Activated T-cell treated with anti-CD3 and anti-CD28 coated beads, Interleukin-2, amount 50 U/mL, for 1 hour (primary cell): ENCODE measurements at regions not wholly inside any gene's neighbourhood (a gene's known extent, or its start where the extent isn't known, plus 50 kb on each side); places are given as distances from the start of the nearest gene placed in this dataset.

Source experiments
- DNase-seq: peaks from one replicate; pipeline ENCODE4 v3.0.0-alpha.2; 2020

DNA sequence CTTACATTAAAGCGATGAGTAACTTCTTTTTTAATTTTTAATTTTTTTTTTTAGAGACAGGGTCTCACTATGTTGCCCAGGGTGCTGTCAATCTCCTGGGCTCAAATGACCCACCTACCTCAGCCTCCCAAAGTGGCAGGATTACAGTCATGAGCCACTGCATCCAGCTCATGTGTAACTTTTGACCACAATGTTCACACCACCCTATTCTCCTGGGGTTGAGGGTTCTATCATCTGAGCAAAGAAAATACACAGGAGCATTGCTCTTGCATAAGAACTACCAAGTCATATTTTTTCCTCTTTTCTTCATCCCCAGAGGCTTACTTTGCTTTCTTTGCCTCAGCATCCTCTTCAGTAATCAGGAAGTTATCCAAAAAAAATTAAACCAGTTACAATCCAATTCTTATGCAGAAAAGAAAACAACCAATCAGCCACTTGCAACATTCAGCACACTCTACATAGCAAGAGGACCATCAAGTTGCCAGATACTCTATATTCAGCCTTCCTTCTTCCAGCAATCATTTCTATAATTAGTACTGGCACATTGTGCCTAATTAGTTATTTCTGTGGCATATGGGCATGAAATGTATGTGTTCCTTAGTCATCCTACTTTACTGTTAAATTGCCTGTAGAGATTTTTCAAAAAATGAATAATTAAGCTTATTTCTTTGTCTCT is 345.6 kb downstream of the AKAIN1 start:
- DNase-seq = no peak

DNA sequence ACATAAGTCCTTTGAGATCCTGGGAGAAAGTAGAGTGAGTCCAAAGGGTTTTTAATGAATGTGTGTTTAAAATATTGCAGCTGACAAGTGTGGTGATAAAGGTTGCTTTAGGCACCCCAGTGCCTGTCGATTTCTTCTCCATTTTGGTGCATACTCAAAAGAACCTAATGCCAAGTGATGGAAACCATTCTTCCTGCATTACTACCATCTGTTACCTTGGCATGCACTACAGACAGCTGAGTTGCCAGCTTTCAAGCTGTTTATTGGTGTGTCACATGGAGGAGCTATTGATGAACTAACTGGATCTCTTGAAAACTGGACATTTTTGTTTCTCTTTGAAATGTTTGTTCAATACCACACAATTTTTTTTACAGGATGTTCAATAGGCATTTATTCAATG is 350.0 kb downstream of the AKAIN1 start:
- no peak for DNase-seq

DNA sequence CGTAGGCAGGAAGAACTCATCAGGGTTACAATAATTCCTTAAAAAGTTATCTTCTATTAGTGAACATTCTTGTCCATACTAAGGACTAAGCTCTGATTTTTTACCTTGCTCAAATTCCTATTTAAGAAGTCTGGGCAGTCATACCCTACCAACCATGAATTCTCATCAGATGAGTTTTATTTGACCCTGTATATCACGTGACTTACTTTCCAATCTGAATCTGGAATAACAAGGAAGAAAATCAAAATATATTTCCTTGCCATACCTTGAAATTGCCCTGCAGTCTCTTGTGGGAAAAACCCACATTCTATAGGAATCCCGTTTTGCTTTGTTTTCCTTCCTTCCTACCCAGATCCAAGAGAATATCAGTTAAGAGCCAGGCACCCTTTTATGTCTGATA is 352.7 kb downstream of the AKAIN1 start:
- DNase-seq = no peak

GRCh38 chr18:4843771-4844170 is 353.3 kb downstream of the AKAIN1 start:
- DNase-seq = no peak

- no peak for DNase-seq
These were observed 354.3 kb downstream of the AKAIN1 start for GRCh38 chr18:4842751-4843150.

DNA sequence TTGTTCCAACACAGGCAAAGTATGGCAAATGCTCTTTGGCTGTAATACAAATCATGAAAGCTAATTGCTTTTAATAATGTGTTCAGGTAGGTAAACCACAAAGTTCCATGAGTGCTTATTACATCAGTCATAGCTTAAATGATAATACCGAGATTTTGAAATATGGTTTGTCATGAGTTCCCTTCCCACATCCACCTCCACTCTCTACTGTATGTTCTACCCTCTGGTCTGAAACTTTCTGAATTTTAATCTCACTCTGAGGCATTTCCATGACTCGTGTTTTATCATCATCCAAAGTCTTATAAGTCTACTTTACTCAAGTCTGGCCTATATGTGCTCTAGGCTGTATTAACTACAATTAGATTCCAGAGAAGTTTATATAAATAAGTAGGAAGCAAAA is 354.8 kb downstream of the AKAIN1 start:
- no peak for DNase-seq

DNA sequence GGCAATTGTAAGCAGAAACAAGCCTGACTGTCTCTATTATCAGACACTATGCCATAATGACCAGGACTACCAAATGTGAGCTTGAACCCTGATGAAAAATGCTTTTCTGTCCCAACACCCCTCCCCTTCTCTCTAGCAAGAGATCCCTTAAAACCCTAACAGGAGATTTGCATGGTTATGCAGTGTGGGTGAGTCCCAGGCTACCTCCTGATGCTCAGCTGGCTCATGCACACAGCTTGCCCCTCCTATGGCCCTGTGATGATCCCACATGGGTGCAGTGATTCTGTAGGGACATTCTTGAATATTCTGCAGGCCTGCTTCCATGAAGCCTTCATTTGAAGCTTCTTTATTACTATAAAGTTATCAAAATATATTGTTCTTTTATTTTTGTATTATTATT is 357.4 kb downstream of the AKAIN1 start:
- no peak for DNase-seq

- no peak for DNase-seq
These were observed 360.9 kb downstream of the AKAIN1 start for GRCh38 chr18:4836141-4836540.

DNA sequence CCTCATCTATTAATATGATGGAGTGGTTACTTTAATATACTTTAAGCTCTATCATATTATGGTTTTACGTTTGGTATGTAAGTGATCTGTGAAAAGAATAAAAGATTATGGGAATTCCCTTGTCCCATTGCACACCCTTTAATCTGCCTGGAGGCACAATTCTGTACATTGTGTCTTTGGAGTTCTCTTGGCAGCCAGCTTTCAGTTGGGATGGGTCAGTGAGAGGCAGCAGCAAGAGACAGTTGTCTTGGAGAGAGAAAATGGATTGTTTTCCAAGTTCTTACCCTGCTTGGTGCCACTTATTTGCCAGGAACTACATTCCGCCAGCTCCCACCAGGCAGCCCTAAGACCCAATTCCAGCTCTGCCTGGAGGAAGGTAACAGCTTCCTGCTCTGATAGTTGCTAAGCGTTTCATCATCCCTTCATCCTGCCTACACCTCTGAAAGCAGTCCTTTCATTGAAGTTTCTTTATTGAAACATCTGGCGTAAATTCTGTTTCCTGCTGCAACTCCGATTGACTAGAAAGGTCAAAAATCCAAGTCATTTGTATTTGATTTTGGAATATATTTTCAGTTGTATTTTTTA is 365.2 kb downstream of the AKAIN1 start:
- no peak for DNase-seq

GRCh38 chr18:4831127-4831526 is 365.9 kb downstream of the AKAIN1 start:
- DNase-seq = no peak

DNA sequence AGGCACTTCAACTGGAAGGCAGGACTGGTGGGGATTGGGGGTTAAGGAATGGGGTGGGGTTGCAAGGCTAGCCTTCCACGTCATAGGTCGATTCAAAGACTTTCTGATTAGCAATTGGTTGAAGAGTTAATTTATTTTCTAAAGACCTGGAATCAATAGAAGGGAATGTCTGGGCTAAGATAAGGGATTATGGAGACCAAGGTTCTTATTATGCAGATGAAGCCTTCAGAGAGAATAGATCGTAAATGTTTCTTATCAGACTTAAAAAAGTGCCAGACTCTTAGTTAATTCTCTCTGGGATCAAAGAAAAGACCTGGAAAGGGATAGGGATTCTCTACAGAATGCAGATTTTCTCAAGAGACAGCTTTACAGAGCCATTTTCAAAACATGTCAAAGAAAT is 368.0 kb upstream of the DLGAP1 start:
- DNase-seq = no peak

- DNase-seq = no peak
These were observed 366.7 kb upstream of the DLGAP1 start for GRCh38 chr18:4821801-4822200.

DNA sequence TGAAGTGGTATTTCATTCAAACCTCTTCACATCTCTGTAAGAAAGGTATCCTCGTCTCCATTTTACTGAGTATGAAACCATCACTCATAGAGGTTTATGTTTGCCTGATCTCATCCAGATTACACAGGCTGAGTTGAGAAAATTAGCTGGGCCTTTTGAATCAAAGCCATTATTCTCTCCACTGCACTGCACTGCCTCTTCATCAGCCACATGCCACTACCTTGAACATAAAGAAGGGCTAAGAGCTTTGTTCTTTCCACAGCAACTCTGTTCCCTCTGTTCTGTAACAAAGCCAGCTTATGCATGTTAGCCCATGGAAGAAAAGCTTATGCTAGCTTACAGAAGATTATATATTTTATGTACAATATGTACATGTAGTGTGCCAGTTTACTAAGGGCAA is 362.6 kb upstream of the DLGAP1 start:
- DNase-seq = no peak

- DNase-seq = no peak
These were observed 358.6 kb upstream of the DLGAP1 start for GRCh38 chr18:4813708-4814107.

GRCh38 chr18:4808891-4809290 is 353.8 kb upstream of the DLGAP1 start:
- DNase-seq = no peak

GRCh38 chr18:4807604-4808293 is 352.6 kb upstream of the DLGAP1 start:
- no peak for DNase-seq

- DNase-seq = no peak
These were observed 351.2 kb upstream of the DLGAP1 start for GRCh38 chr18:4806331-4806730.

- DNase-seq = no peak
These were observed 347.2 kb upstream of the DLGAP1 start for GRCh38 chr18:4802296-4802695.

DNA sequence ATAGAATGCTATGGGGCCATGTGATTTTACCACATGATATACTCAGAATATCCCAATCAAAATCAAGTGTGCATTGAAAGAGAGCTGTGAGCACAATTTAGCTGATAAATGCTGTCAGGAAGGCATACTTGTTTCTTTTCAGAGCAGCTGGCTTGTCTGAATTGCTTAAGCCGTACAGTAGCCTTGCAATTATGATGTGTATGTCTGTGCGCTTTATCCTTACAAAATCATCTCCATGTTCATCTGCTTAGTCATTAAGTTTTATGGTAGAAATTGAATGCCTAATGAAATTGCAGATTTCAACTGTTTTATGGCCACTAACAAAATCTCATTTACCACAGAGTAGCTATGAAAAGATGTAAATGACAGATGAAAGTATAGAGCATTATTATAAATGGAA is 346.0 kb upstream of the DLGAP1 start:
- DNase-seq = no peak

- DNase-seq = no peak
These were observed 342.0 kb upstream of the DLGAP1 start for GRCh38 chr18:4797002-4797685.

DNA sequence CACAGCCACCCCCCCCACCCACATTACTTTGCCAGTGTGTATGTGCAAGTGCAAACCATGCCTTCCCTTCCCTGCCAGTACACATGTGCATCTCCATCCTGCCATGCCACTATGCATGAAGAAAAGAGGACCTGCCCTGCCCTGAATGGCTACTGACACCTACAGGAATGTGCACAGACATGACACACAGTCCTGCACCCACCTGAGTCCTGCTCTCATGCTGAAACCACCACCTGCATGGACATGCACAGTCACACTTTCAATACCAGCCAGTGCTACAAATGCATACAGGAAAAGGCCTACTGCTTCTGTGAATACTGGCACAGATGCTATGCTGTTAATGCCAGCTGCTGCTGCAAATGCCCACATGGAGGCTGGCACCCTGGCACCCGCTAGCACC is 334.4 kb upstream of the DLGAP1 start:
- no peak for DNase-seq

- DNase-seq = no peak
These were observed 326.8 kb upstream of the DLGAP1 start for GRCh38 chr18:4781873-4782272.

GRCh38 chr18:4765401-4765800 is 310.3 kb upstream of the DLGAP1 start:
- DNase-seq = no peak

DNA sequence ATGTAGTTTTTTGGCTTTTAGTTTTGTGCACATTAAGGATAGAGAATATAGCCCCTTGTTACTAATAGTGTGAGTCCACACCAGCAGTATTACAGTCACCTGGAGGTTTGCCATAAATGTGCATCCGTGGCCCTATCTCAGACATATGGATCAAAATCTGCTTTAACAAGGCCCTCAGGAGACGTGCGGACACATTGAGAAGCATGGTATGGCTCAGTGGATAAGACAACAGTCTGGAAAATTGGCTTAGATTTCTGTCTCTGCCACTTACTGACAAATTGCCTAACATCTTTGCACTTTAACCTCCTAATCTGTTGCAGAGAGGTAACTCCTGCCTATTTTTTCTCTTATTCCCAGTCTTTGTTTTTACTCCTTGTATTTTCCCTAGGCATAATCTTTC is 307.2 kb upstream of the DLGAP1 start:
- DNase-seq = no peak
